H9 (cell line): ENCODE measurements at regions not wholly inside any gene's neighbourhood (a gene's known extent, or its start where the extent isn't known, plus 50 kb on each side); places are given as distances from the start of the nearest gene placed in this dataset.

Experiments used
- DNase-seq: peaks from one replicate; pipeline ENCODE4 v3.0.0-alpha.2; 2017
- H2AFZ ChIP-seq: one replicate; pipeline ENCODE4 v1.6.1; 2013; ENCODE audit warnings: mild to moderate bottlenecking, low read length, control low read depth, moderate library complexity
- H2AK5ac ChIP-seq: 2 replicates; pipeline ENCODE4 v1.6.1; 2013; ENCODE audit warnings: low read length, control low read depth, mixed read lengths; ENCODE audit not compliant: insufficient read length
- H2BK120ac ChIP-seq: one replicate; pipeline ENCODE4 v1.6.1; 2013; ENCODE audit warnings: low read depth, mild to moderate bottlenecking, low read length, control low read depth, inconsistent platforms; ENCODE audit not compliant: poor library complexity, severe bottlenecking
- H2BK12ac ChIP-seq: 2 replicates; pipeline ENCODE4 v1.6.1; 2013; ENCODE audit warnings: low read length, control low read depth, mixed read lengths, low read depth; ENCODE audit not compliant: insufficient read length
- H2BK15ac ChIP-seq: 2 replicates; pipeline ENCODE4 v1.6.1; 2013; ENCODE audit warnings: low read depth, low read length, control low read depth
- H2BK20ac ChIP-seq: one replicate; pipeline ENCODE4 v1.6.1; 2013; ENCODE audit warnings: low read depth, mild to moderate bottlenecking, low read length, control low read depth, inconsistent platforms; ENCODE audit not compliant: poor library complexity, severe bottlenecking
- H2BK5ac ChIP-seq: 2 replicates; pipeline ENCODE4 v1.6.1; 2013; ENCODE audit warnings: low read length, control low read depth, mixed read lengths; ENCODE audit not compliant: insufficient read length
- H3K14ac ChIP-seq: 2 replicates; pipeline ENCODE4 v1.6.1; 2013; ENCODE audit warnings: low read length, control low read depth; ENCODE audit not compliant: insufficient read depth
- H3K18ac ChIP-seq: 2 replicates; pipeline ENCODE4 v1.6.1; 2013; ENCODE audit warnings: low read depth, mild to moderate bottlenecking, mixed read lengths, low read length, control low read depth; ENCODE audit not compliant: insufficient read length
- H3K23ac ChIP-seq: 2 replicates; pipeline ENCODE4 v1.6.1; 2013; ENCODE audit warnings: low read length, control low read depth, mixed read lengths, low read depth; ENCODE audit not compliant: insufficient read length
- H3K23me2 ChIP-seq: 2 replicates; pipeline ENCODE4 v1.6.1; 2013; ENCODE audit warnings: low read depth, mild to moderate bottlenecking, mixed read lengths, low read length, control low read depth; ENCODE audit not compliant: insufficient read length, poor library complexity, severe bottlenecking
- H3K27ac ChIP-seq: 2 replicates; pipeline ENCODE4 v1.5.1; 2013; ENCODE audit warnings: low read length, control low read depth, mixed read lengths, low read depth; ENCODE audit not compliant: insufficient read length
- H3K27me3 ChIP-seq: 2 replicates; pipeline ENCODE4 v1.6.1; 2013; ENCODE audit warnings: low read length, control low read depth, inconsistent platforms; ENCODE audit not compliant: insufficient read depth
- H3K4ac ChIP-seq: 2 replicates; pipeline ENCODE4 v1.6.1; 2013; ENCODE audit warnings: low read depth, mild to moderate bottlenecking, control low read depth, inconsistent platforms, low read length, moderate library complexity
- H3K4me1 ChIP-seq: 2 replicates; pipeline ENCODE4 v1.6.1; 2013; ENCODE audit warnings: low read length, control low read depth, inconsistent platforms; ENCODE audit not compliant: insufficient read depth
- H3K4me2 ChIP-seq: 2 replicates; pipeline ENCODE4 v1.6.1; 2013; ENCODE audit warnings: low read length, control low read depth, mixed read lengths; ENCODE audit not compliant: insufficient read length, insufficient read depth
- H3K56ac ChIP-seq: 2 replicates; pipeline ENCODE4 v1.6.1; 2013; ENCODE audit warnings: low read depth, mild to moderate bottlenecking, mixed read lengths, low read length, control low read depth; ENCODE audit not compliant: insufficient read length
- H3K79me1 ChIP-seq: 2 replicates; pipeline ENCODE4 v1.6.1; 2013; ENCODE audit warnings: low read depth, mild to moderate bottlenecking, moderate library complexity, low read length, control low read depth, inconsistent platforms; ENCODE audit not compliant: insufficient read depth, poor library complexity, severe bottlenecking
- H3K79me2 ChIP-seq: 2 replicates; pipeline ENCODE4 v1.6.1; 2013; ENCODE audit warnings: low read length, control low read depth, inconsistent platforms; ENCODE audit not compliant: insufficient read depth
- H3K9ac ChIP-seq: 2 replicates; pipeline ENCODE4 v1.6.1; 2013; ENCODE audit warnings: low read length, control low read depth, mixed read lengths; ENCODE audit not compliant: insufficient read length; ENCODE audit errors: extremely low read depth
- H3K9me3 ChIP-seq: one replicate; pipeline ENCODE4 v1.6.1; 2013; ENCODE audit warnings: low read depth, low read length, inconsistent platforms; ENCODE audit not compliant: control insufficient read depth
- H3T11ph ChIP-seq: one replicate; pipeline ENCODE4 v1.6.1; 2013; ENCODE audit warnings: mild to moderate bottlenecking, low read length, control low read depth, inconsistent platforms
- H4K20me1 ChIP-seq: one replicate; pipeline ENCODE4 v1.6.1; 2013; ENCODE audit not compliant: control insufficient read depth, insufficient read length, insufficient read depth
- H4K5ac ChIP-seq: 2 replicates; pipeline ENCODE4 v1.6.1; 2013; ENCODE audit warnings: low read depth, mild to moderate bottlenecking, mixed read lengths, low read length, control low read depth; ENCODE audit not compliant: insufficient read length
- H4K8ac ChIP-seq: replicated peaks from 2 replicates; pipeline ENCODE4 v1.6.1; 2013; ENCODE audit warnings: low read length, control low read depth, mixed read lengths, low read depth; ENCODE audit not compliant: insufficient read length
- H4K91ac ChIP-seq: 2 replicates; pipeline ENCODE4 v1.6.1; 2013; ENCODE audit warnings: low read depth, mild to moderate bottlenecking, moderate library complexity, mixed read lengths, low read length, control low read depth; ENCODE audit not compliant: insufficient read length
- H3K27ac Mint-ChIP-seq, 3 experiments: 2 replicates in 2 of 3; 3 replicates in 1 of 3; pipeline ENCODE4 v1.8.0; 2020 to 2021; ENCODE audit warnings: mixed read lengths in 3 of 3, mild to moderate bottlenecking in 1 of 3, moderate library complexity in 1 of 3
- H3K27me3 Mint-ChIP-seq: 2 replicates; pipeline ENCODE4 v1.8.0; 2021; ENCODE audit warnings: low read depth, mild to moderate bottlenecking, moderate library complexity, mixed read lengths
- H3K36me3 Mint-ChIP-seq, 3 experiments: 2 replicates in 2 of 3; 3 replicates in 1 of 3; pipeline ENCODE4 v1.8.0; 2020 to 2021; ENCODE audit warnings: low read depth in 3 of 3, mixed read lengths in 3 of 3; ENCODE audit not compliant: insufficient read depth in 1 of 3
- H3K4me1 Mint-ChIP-seq, 2 experiments: 2 replicates each; pipeline ENCODE4 v1.8.0; 2020; ENCODE audit warnings: mixed read lengths in 2 of 2
- H3K4me3 Mint-ChIP-seq, 2 experiments: 2 replicates in 1 of 2; 3 replicates in 1 of 2; pipeline ENCODE4 v1.8.0; 2020 to 2021; ENCODE audit warnings: mild to moderate bottlenecking in 2 of 2, mixed read lengths in 2 of 2, moderate library complexity in 1 of 2
- H3K9me3 Mint-ChIP-seq, 2 experiments: 2 replicates in 1 of 2; 3 replicates in 1 of 2; pipeline ENCODE4 v1.8.0; 2020; ENCODE audit warnings: mild to moderate bottlenecking in 2 of 2, mixed read lengths in 2 of 2, moderate library complexity in 1 of 2
- CTCF ChIP-seq: fragments of 200-600 bp; sonication (generic); conservative IDR thresholded peaks from 3 replicates; pipeline ENCODE4 v1.8.0; 2021; ENCODE audit warnings: antibody characterized with exemption, mild to moderate bottlenecking
- WGBS: extraction: QIAGEN DNeasy Blood & Tissue Kit; methylation state at CpG from one replicate; pipeline ENCODE4 v1.1.7; 2013; ENCODE audit warnings: missing lambda C conversion rate, low lambda C conversion rate, mixed read lengths; ENCODE audit not compliant: insufficient read length; ENCODE audit errors: extremely low coverage; 5-methylcytosine and 5-hydroxymethylcytosine counted together

GRCh38 chr10:56470701-56471100 lies 109.6 kb upstream of the ZWINT start:
- no peak overlapping the region for H2BK15ac ChIP-seq
- H2BK120ac ChIP-seq, result no peak overlapping the region
- H2AK5ac ChIP-seq, result no peak overlapping the region
- H3K23ac ChIP-seq, result no peak overlapping the region
- Mint-ChIP-seq H3K4me3 (no peak overlapping the region), H3K36me3 (no peaks in the 10 kb centered on the region), H3K9me3 (peaks cover 0 to under 1% of the 10 kb centered on the region in 2 experiments; a peak in 1 of 5 replicates), H3K4me1 (no peaks in the 10 kb centered on the region), H3K27ac (no peak overlapping the region), H3K27me3 (no peaks in the 10 kb centered on the region; the same call in 1 of the 2 replicates)
- no CpG with 5 or more reads among the region's 1 CpG for WGBS
- no peaks in the 10 kb centered on the region for H4K20me1 ChIP-seq
- H4K91ac ChIP-seq, result no peak overlapping the region
- no peak overlapping the region for H4K8ac ChIP-seq
- no peak overlapping the region for H3K18ac ChIP-seq
- no peaks in the 10 kb centered on the region for H3K27me3 ChIP-seq
- no peak overlapping the region for H2BK5ac ChIP-seq
- no peak overlapping the region for H2BK20ac ChIP-seq
- H3K9me3 ChIP-seq, result no peaks in the 10 kb centered on the region
- no peak overlapping the region for H3K4ac ChIP-seq
- DNase-seq, result no peak
- H4K5ac ChIP-seq, result no peak overlapping the region
- no peaks in the 10 kb centered on the region for H3K79me2 ChIP-seq
- no peak for TF ChIP-seq CTCF
- no peaks in the 10 kb centered on the region for H3K79me1 ChIP-seq
- H3K56ac ChIP-seq, result no peak overlapping the region
- H3K23me2 ChIP-seq, result no peaks in the 10 kb centered on the region
- H3K9ac ChIP-seq, result no peak overlapping the region
- H2AFZ ChIP-seq, result no peak overlapping the region
- no peak overlapping the region for H2BK12ac ChIP-seq
- H3K14ac ChIP-seq, result no peak overlapping the region
- H3K4me1 ChIP-seq, result no peaks in the 10 kb centered on the region
- no peak overlapping the region for H3T11ph ChIP-seq
- H3K27ac ChIP-seq, result no peak overlapping the region
- no peak overlapping the region for H3K4me2 ChIP-seq
